ENCODE measurements at regions not wholly inside any gene's neighbourhood (a gene's known extent, or its start where the extent isn't known, plus 50 kb on each side); places are given as distances from the start of the nearest gene placed in this dataset.
"Not testable (repeated sequence)": the region's sequence is repeated elsewhere in the genome, so short reads cannot be mapped to it uniquely, and the experiment has no call there.

DNA sequence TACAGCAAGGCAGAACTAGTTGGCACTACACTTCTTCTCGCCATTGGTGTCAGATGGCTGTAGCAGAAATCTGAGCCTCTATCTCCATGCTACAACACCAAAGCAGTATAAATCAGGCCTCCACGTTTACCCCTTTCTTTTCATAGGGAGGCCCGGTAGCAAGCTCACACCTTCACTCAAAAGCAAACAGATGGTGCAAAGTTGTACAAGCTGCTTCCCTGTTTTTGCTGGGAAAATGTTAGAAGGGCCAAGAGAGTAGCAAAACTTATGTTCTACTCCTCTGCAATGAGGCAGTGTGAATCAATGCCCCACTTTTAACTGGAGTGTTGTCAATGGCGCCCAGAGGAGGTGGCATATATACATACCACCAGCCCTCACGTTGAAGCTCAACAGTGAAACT, 369.6 kb upstream of the NRXN1 start:
- no peak for DNase-seq (ENCODE audit: low read depth in 2 of 2)

DNA sequence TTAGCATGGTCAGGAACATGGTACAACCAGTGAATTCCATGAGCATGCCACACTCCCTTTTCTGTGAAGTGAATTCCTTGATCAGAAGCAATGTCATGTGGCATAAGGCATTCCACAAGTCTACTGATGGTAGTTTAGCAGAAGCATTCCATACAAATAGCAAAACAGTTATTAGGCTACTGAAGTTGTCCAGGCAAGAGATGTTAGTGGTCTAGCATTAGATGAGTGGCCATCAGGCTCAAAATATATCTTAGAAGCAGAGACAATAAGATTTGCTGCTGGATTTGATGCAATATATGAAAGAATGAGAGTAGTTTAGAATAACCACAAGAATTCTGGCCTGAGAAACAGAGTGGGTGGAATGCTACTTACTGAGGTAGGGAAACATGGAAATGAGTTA, 355.3 kb upstream of the NRXN1 start:
- no peak for DNase-seq (ENCODE audit: low read depth in 2 of 2)

DNA sequence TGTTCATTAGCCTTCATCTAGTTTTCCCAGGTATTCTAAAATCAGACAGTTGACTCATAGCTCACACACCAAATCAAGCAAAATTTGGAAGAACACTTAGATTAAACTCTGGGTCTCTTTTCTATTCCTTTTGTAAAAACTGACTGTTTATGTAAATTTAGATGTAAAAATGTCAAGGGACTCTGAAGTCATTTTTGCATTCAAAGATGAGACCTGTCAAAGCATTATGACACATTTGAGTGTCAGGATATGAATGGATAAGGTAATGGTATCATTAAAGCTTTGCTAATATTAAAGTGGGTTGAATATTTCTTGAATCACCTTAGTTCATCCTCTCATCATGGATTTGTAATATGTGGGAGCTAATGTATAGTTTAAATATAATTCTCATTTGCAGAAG, 348.1 kb upstream of the NRXN1 start:
- DNase-seq (ENCODE audit: low read depth in 2 of 2), result no peak

DNA sequence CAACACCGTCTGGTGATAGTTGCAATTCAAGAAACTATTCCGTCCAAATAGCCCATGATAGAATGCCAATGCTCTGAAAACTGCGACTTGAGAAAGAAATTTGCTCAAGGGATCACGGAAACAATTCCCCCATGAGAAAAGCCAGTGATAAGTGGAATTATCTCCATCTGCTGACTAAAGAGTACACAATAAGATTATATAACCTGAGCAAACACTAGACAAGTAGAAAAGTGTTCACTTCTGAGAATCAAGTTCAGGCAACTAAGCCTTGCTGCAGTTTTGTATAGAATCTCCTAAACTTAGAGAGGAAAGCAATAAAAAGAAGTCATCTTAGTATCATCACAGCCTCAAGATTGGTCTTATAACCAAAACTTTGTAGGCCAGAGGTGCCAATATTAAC, 336.3 kb upstream of the NRXN1 start:
- no peak for DNase-seq (ENCODE audit: low read depth in 2 of 2)

DNA sequence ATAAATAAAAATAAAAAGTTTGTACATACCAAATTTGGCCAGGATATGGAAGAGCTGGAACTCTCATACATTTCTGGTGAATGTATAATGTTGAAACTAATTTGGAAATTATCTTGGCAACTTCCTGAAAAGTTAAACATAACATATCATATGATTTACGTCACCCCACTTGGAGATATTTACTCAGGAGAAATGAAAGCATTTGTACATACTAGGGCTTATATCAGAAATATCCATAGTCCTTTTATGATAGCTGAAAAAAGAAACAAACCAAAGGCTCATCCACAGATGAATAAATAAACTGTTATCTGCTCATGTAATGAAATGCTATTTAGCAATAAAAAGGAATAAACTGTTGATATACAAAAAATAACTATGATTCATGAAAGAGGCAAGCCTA, 318.2 kb upstream of the NRXN1 start:
- DNase-seq (ENCODE audit: low read depth in 2 of 2), result no peak

DNA sequence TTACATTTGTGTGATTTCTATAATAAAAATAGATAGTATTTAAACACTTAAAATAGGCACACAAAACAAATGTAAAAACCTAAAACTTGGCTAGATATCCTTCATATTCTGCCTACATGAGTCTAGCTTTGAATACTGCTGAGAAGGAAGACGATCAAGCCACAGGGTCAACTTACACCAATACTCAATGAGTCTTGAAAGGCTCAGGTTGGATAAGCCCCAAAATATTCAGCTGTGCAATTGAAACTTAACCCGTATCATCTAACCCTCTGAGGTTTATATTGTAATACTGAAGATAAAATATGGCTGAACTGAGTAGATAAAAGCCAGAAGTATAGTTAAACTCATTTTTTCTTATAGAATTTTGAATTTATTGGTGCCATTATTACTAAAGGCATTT, 313.0 kb upstream of the NRXN1 start:
- DNase-seq (ENCODE audit: low read depth in 2 of 2), result no peak

DNA sequence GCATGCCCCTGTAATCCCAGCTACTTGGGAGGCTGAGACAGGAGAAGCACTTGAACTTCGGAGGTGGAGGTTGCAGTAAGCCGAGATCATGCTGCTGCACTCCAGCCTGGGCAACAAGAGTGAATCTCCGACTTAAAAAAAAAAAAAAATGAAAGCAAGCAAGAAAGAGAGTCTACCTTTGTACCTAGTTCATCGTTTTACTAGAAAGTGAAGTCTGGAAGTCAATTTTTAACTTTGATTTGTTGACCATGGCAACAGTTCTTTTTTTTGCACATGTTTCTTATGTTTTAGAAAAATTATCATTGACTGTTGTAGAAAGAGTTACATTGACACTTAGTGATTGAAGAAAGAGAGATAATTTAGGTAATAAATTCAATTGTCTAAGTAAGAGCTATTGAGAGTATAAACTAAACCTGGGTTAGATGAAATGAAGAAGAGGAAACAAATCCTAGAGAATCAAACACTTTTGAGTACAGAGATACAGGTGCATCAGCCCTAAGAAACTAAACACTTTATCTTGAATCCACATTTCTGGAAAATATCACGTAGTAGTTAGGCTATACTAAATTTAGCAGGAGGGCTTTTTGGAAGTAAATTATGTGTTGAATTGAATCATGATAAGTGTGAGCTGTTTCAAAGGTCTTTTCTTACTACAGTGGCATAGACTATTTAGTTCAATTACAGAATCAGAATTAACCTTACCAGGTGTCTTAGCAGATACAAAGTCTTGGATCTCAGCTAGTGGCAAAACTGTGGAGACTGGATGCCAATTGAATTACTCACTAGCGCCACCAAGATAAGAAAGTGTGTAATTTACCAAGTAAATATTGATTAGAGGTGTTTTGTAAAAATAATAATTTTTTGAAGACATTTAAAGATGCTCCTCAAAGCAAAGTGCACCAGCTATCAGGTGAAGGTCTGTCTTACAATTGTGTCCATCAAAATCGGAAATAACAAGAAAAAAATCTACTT, 303.4 kb upstream of the NRXN1 start:
- no peak for DNase-seq (ENCODE audit: low read depth in 2 of 2)

DNA sequence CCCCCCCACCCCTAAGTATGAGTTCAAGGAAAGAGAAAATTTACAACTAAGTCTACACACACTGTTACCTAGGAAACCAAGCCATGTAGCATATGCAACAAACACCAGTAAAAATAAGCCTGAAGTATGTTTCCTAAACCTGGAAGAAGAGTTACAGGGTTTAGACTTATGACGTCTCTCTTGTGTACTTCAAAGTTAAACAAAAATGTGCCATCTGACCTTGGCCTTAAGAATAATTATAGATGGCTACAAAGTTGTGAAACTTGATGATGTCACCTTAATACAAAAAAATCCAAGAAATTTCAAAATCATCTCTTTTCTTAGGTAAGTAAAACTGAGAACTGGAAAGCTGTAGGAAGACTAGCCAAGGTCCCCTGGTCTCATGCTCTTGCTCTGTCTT, 297.6 kb upstream of the NRXN1 start:
- DNase-seq (ENCODE audit: low read depth in 2 of 2), result no peak

DNA sequence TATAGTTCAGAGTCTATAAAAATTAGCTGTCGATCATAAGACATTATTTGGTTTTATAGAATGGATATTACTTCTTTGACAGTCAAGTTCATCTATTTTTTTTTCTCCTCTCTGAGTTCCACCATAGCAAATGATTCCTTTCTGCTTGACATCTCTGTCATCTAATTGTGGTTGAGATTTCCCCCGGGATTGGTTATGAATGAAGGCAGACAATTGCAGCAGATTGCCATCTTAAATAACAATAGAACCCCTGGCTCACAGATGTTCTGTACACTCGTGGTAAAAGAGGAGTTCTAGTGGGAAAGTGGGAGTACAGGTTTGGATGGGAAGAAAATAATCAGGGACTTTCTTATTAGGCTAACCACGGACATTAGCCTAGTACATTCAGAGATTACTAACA, 292.1 kb upstream of the NRXN1 start:
- DNase-seq (ENCODE audit: low read depth in 2 of 2), result no peak

DNA sequence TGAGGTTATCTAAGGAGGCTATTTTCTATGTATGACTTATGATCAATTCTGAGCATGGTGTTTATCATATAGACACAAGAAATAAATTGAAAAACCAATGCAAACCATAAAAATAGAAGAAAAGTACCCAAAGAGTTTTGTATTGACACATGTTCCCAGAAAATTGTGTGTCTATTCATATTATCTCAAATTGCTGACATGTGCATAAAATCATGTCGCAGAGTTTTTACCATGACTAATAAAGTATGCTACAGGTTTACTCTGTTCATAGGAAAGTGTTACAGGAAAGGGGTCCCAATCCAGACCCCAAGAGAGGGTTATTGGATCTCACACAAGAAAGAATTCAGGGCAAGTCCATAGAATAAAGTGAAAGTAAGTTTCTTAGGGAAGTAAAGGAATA, 290.7 kb upstream of the NRXN1 start:
- DNase-seq (ENCODE audit: low read depth in 2 of 2), result no peak

DNA sequence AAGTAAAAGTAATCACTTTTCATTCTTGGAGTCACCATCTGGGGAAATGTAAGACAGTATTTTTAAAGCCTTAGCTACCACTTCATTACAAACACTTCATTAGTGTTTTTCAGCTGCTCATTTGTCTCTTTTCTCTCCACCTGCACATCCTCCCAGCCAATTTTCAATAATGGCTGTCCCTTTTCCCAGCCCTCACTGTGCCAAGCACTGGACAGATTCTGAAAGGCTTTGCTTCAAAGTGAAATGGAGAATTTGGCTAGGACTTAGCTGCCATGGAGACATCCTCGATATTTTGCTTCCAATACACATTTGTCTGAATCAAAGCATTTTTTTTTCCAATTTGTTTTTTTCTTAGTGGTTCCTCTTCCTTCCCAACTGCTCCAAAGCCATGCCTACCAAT, 272.4 kb upstream of the NRXN1 start:
- DNase-seq (ENCODE audit: low read depth in 2 of 2), result no peak

DNA sequence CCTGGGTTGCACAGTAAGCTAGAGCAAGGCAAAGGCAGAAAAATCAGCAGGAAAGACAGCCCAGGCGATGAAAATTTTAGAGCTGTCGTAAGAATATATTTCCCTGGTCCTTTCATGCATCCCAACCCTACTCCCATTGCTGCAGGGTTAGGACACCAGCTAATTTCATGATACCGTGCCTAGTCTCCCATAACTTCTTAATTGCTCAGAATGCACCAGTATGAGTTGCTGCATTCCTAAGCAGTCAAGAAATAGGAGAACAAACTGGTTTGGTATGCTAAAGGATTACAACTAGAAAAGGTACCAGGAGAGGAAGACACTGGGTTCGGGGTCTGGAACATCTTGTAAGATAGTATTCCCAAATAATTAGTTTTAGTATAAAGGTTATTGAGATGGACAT, 269.4 kb upstream of the NRXN1 start:
- no peak for DNase-seq (ENCODE audit: low read depth in 2 of 2)

DNA sequence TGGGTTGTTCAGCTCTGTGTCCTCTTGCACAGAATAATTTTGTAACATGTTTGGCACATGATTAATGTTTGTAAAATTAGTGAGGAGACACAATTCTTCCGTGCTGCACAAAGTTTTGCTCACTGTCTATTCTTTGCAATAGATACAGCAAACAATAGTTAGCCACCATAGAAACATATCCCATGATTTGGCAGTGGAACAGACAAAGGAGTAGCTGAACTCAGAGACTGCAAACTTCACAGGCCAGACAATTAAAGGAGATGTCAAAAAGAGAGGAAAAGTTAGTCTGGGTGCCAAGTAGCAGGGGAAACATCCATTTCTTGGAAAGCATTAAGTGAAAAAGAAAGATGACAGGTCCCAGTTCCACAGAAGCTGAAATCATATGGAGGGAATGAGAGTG, 267.4 kb upstream of the NRXN1 start:
- no peak for DNase-seq (ENCODE audit: low read depth in 2 of 2)

DNA sequence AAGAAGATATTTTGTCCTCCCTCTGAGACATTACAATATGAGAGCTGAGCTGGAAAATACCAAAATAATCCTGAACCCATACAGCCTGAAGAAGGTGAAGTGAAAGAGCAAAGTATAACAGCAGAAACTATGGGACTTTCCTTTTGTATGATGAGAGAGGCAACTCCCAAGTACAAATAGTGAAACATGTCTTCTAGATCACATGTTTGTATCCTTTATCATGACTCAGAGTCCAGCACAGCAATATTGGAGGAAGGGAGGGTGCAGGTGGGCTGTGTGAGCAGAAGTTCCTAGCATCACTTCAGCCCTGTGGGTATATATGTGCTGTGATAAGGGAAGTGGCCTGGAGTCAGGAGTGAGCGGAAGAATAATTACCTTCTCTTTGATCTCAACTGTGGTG, 265.6 kb upstream of the NRXN1 start:
- no peak for DNase-seq (ENCODE audit: low read depth in 2 of 2)

DNA sequence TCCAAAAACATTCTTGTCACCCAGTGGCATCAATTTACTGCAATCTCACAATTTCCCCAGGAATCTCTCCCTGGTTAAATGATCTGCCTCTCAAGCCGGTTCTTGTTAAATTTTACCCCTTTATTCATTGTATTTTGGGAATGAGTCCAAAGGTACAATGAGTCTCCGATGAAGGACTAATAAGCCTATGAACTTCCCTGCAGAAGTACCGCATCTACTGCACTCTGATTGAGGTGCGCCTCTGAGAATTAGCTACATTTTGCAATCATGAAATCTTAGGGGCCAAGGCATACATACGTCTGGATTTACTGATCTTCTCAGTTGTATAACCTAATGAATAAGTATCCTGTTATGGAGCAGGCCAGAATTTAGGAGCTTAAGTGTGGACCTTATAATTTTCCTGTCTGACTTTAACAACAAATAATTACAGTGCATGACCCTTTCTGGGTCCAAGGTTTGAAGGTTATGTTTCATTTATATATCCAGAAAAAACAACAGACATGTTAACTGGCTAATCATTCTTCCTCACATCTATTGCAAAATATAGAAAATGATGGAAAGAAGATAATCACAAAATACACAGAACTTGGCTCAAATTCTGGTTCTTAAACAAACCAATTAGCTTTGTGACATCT, 261.8 kb upstream of the NRXN1 start:
- DNase-seq (ENCODE audit: low read depth in 2 of 2), result no peak

DNA sequence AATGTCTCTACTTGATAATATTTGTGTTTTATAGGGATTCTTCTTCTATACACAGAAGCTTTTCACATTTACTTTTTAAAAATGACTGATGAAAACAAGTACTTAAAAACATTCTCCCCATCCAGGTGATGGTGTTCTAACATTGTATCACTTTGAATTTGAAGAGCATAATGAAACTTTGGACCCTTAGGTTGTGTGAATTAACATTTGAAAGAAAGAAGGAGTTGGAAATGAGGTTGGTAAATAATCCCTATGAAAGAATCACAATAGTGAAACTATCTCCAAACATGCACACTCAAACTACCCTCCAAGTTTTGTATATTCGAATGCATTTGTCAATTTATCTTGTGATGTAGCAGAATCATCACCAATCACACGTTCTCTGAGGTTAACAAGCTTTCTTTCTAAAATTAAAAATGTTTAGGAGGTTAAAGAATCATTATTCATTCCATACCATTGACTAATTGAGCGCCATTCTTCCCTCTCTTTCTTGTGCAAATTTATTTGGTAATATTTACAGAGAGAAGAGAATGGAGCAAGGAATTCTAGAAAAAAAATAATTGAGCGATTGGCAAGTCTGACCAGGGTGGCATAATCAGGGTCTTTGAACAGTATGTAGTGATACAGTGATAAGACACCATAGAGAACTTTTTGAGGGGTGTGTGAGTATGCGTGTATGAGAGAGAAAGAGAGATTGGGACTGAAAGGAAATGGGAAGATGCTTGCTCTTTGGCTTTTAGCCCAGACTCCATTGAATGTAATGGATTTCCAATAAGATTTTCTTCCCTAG, 260.0 kb upstream of the NRXN1 start:
- no peak for DNase-seq (ENCODE audit: low read depth in 2 of 2)

DNA sequence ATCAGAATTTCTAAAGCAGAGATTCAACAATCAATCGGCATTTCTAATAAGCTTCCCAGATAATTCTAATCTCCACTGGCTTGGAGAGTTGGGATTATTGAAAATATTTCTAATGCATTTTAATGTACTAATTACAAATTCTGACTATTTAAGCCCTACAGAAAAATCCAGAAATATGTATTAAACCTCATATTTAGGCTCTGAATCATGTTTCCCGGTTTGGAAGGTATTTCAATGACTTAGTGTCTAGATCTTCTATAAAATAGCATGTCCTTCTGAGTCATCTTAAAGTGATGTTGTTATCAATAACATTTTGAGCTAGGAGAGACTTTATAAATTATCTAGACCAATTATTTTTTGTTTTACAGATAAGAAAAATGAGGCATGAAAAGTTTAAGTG, 258.8 kb upstream of the NRXN1 start:
- no peak for DNase-seq (ENCODE audit: low read depth in 2 of 2)

DNA sequence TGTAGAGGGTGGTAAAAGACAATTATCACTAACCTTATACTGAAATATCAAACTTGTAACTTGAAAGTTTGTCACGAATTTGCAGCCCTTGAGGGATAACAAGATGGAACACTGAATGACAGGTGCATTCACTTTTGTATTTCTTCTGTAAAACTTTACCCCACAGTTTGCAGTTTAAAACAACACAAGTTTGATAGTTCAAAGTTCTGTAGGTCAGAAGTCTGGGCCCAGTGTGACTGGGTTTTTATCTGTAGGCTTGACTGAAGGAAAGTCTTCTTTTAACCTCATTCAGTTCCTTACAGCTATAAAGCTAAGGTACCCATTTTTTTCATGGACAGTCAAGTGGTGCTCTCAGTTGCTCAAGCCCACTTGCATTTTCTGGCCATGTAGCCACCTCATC, 257.1 kb upstream of the NRXN1 start:
- DNase-seq (ENCODE audit: low read depth in 2 of 2), result no peak

DNA sequence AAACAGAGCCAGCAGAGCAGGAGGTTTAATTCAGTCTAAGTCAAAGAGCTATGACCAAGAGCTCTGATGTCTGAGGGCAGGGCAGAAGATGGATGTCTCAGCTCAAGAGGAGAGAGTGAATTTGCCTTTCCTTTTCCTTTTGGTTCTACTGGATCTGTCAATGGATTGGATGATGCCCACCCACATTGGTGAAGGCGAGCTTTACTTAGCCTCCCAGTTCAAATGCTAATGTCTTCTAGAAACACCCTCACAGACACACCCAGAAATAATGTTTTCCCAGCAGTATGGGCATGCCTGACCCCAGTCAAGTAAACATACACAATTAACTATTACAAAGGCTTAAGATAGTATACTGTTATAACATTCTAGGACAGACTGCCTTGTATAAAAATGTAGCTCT, 236.3 kb upstream of the NRXN1 start:
- DNase-seq (ENCODE audit: low read depth in 2 of 2), result no peak

DNA sequence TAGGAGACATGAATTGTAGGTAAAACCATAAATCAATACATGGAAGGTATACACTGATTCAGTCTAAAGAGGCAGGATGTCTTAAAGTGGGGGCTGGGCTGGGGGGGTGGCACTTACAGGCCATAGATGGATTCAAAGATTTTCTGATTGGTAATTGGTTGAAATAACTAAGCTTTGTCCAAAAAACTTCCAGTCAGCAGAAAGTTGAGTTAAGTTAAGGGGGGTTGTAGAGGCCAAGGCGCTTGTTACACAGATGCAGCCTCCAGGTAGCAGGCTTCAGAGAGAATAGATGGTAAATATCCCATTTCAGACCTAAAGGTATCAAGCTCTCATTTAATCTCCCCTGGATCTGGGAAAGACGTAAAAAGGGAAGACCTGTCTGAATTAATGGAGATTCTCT, 233.6 kb upstream of the NRXN1 start:
- no peak for DNase-seq (ENCODE audit: low read depth in 2 of 2)

DNA sequence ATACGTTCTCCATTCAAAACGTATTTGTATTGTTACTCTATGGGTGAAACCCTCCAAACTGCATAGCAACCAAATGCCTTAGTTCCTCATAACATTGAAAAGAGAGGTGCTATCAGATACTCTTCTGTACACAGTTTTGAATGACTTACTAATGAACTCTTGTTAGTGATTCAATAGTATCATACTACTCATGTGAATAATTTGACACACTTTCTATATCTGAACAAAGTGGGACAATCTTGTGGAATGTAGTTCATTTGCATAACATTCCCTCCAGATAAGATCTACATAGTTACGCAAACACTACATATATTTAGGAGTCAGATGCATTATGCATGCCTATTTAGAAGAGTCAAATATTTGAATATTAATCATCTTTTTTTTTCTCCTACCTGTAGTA, 232.0 kb upstream of the NRXN1 start:
- no peak for DNase-seq (ENCODE audit: low read depth in 2 of 2)

DNA sequence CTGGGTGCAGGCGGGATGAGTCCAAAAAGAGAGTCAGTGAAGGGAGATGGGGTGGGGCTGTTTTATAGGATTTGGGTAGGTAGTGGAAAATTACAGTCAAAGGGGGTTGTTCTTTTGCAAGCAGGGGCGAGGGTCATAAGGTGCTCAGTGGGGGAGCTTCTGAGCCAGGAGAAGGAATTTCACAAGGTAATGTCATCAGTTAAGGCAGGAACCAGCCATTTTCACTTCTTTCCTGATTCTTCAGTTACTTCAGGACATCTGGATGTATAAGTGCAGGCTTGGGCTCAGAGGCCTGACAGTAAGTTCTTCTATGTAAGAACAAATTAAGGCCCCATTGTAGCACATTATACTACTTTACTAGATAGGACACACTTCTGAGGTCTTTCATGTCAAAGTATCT, 231.2 kb upstream of the NRXN1 start:
- DNase-seq (ENCODE audit: low read depth in 2 of 2), result not testable (repeated sequence)
